NT2/D1 (cell line): ENCODE measurements at regions not wholly inside any gene's neighbourhood (a gene's known extent, or its start where the extent isn't known, plus 50 kb on each side); places are given as distances from the start of the nearest gene placed in this dataset.
"Not testable (repeated sequence)": the region's sequence is repeated elsewhere in the genome, so short reads cannot be mapped to it uniquely, and the experiment has no call there.

ENCODE experiments used
- DNase-seq: peaks from one replicate; pipeline ENCODE4 v3.0.0-alpha.2; 2011; ENCODE audit warnings: low read depth, low spot score
- H3K27me3 ChIP-seq: 2 replicates; pipeline ENCODE4 v1.6.0; 2011; ENCODE audit warnings: mild to moderate bottlenecking; ENCODE audit not compliant: insufficient read length, insufficient read depth
- H3K36me3 ChIP-seq: 2 replicates; pipeline ENCODE4 v1.6.1; 2011; ENCODE audit warnings: mild to moderate bottlenecking, low read length, mixed read lengths; ENCODE audit not compliant: insufficient read depth, insufficient read length
- H3K4me1 ChIP-seq: 2 replicates; pipeline ENCODE4 v1.5.1; 2011; ENCODE audit not compliant: insufficient read depth, insufficient read length
- H3K4me3 ChIP-seq: 2 replicates; pipeline ENCODE4 v1.5.1; 2011; ENCODE audit warnings: low read depth; ENCODE audit not compliant: insufficient read length
- H3K9ac ChIP-seq: 2 replicates; pipeline ENCODE4 v1.6.0; 2011; ENCODE audit warnings: low read depth; ENCODE audit not compliant: insufficient read length
- H3K9me3 ChIP-seq: 2 replicates; pipeline ENCODE4 v1.5.1; 2011; ENCODE audit warnings: mild to moderate bottlenecking, low read length; ENCODE audit not compliant: insufficient read depth
- SUZ12 ChIP-seq: IDR thresholded peaks from 2 replicates; pipeline ENCODE4 v1.6.1; 2011; ENCODE audit not compliant: insufficient read length, insufficient read depth; ENCODE audit errors: extremely low read depth
- YY1 ChIP-seq: IDR thresholded peaks from 2 replicates; pipeline ENCODE4 v1.6.1; 2011; ENCODE audit not compliant: insufficient read length, insufficient read depth
- ZNF274 ChIP-seq: IDR thresholded peaks from 2 replicates; pipeline ENCODE4 v1.6.1; 2011; ENCODE audit warnings: mild to moderate bottlenecking, low read depth, low read length

DNA sequence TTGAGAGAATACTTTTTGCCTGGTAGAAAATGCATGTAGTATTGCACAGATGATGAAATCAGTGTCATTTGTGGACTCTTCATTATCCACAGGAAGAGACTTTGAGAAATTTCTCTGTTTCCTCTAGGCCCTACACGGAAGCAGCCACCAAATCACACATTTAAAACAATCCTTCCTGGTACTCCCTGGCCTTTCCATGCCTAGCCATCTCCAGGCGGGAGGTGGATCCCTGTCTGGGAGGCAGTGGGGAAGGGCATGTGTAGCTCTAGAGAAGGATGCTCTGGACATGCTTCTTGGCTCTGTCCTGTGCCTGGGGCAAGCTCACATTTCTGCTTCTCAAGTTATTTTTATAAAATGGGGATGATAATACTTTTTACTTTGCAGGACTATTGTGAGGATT lies 114.1 kb downstream of the ADAMTS15 start:
- no peaks in the 10 kb centered on the region for H3K27me3 ChIP-seq
- no peaks in the 10 kb centered on the region for H3K36me3 ChIP-seq
- DNase-seq: no peak
- no peak overlapping the region for H3K9ac ChIP-seq
- no peak overlapping the region for H3K4me3 ChIP-seq
- 0 out of 2 replicates have a peak, but pooled peaks cover 4% of the 10 kb centered on the region for H3K9me3 ChIP-seq
- H3K4me1 ChIP-seq: peaks cover 2% of the 10 kb centered on the region
- TF ChIP-seq YY1: no peak
- TF ChIP-seq ZNF274: no peak
- no peak for TF ChIP-seq SUZ12

DNA sequence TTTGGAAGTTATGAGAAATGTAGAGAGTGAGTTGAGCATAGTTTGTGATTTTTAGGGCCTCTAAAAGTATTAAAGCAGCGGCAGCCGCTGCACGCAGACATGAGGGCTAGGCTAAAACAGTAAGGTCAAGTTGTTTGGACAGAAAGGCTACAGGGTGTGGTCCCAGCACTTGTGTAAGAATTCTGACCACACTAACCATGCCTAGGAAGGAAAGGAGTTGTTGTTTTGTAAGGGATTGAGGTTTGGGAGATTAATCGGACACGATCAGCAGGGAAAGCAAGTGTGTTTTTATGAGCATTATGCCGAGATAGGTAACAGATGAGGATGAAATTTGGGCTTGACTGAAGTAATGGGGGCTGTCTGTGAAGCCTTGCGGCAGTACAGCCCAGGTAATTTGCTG lies 117.9 kb downstream of the ADAMTS15 start:
- H3K27me3 ChIP-seq: not testable (repeated sequence)

DNA sequence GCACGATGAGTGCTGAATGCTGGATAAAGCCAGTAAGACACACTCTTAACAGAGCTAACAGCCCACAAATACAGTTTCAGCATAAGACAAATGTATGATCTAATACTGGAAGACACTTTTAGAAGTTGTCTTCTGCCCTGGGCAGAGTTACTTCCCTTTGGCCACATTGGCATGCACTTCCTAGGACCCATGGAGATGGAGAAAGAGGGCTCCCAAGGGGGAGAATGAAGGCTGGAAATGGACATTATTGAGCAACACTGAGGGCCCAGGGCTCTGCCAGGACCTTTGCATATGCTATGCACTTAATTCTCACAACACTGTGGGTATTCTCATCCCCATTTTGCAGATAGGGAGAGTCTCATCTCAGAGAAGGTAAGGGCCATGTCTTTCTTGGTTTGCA lies 123.1 kb downstream of the ADAMTS15 start:
- Histone ChIP-seq H3K4me3 (no peak overlapping the region), H3K4me1 (no peaks in the 10 kb centered on the region), H3K9me3 (no peaks in the 10 kb centered on the region), H3K36me3 (no peaks in the 10 kb centered on the region), H3K27me3 (no peaks in the 10 kb centered on the region), H3K9ac (no peak overlapping the region)
- TF ChIP-seq SUZ12: no peak
- no peak for TF ChIP-seq ZNF274
- no peak for TF ChIP-seq YY1
- no peak for DNase-seq

More for the DNA sequence above, 117.9 kb downstream of the ADAMTS15 start:
- DNase-seq, H3K4me3 ChIP-seq, H3K4me1 ChIP-seq, H3K9ac ChIP-seq, H3K36me3 ChIP-seq, H3K9me3 ChIP-seq: not testable (repeated sequence)

DNA sequence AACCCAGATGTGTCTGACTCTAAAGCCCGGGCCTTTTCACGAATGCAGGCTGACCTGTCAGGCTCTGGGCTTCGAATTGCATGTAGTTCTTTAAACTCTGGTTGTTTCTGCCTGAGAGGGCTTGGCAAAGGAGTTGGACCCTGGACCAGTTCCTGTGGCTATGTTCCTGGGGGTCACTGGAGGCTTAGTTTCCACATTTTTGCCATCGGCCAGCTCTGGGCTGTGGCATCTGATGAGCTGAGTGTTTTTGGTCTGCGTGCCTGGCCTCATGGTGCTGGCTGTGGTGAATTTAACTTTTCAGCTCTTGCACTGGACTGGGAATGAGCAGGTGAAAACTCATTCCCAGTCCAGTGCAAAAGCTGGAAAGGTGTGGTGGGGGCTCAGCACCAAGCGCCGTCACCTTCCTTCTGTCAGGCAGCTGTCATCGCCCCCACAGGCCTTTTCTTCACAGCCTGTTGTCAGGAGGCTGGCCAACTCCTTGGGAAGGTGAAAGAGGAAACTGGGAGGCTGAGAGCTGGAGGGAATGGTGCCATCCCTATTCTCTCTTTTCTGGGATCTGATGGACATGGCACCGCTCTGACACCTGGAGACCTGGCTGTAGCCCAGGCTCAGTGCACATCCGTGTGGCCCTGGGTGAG lies 123.6 kb downstream of the ADAMTS15 start:
- no peak for DNase-seq
- no peaks in the 10 kb centered on the region for H3K4me1 ChIP-seq
- H3K4me3 ChIP-seq: no peak overlapping the region
- H3K9ac ChIP-seq: no peak overlapping the region
- TF ChIP-seq SUZ12: no peak
- no peak for TF ChIP-seq YY1
- TF ChIP-seq ZNF274: no peak
- no peaks in the 10 kb centered on the region for H3K36me3 ChIP-seq
- H3K9me3 ChIP-seq: no peaks in the 10 kb centered on the region
- no peaks in the 10 kb centered on the region for H3K27me3 ChIP-seq

DNA sequence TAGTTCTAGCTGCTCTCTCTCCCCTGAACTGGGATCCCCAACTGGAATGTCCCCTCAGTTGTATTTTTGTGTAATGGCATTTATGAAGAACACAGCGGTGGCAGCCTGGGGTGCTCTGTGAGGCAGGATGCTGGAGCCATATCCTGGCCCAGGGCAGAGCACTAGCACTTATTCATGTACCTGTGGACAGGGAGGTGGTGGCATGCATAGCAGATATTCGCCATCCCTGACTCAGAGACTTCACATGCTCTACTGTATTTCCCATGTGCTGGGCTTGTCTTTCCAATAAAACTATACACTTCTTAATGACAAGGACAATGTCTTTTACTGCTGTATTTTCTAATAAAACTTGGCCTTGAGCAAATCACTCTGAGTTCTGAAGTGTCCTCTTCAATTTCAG lies 125.3 kb downstream of the ADAMTS15 start:
- Histone ChIP-seq H3K9me3 (peaks cover 12% of the 10 kb centered on the region; the same call in 1 of the 2 replicates), H3K36me3 (no peaks in the 10 kb centered on the region), H3K27me3 (no peaks in the 10 kb centered on the region), H3K4me1 (no peaks in the 10 kb centered on the region), H3K9ac (no peak overlapping the region), H3K4me3 (no peak overlapping the region)
- no peak for DNase-seq
- TF ChIP-seq SUZ12 (no peak), YY1 (no peak), ZNF274 (no peak)

DNA sequence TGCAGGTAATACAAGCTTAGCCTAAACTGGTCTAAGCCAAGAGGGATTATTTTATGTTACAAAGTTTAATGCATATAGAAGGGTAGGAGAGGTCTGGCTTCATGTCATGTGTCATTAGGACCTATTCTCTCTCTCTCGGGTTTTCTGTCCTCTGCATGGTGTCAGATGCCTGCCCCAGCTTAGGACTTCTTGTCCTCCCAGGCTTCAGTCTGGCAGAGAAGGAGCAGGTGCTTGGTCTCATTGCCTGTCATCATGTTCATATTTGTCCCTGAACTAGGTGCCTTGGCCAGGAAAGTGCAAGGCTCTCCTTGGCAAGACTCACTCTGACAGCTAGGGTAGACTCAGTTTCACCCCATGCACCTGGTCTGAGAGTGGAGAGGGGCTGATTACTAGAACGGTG lies 126.3 kb downstream of the ADAMTS15 start:
- H3K9me3 ChIP-seq: peaks cover 21% of the 10 kb centered on the region
- TF ChIP-seq SUZ12 (no peak), ZNF274 (no peak), YY1 (no peak)

DNA sequence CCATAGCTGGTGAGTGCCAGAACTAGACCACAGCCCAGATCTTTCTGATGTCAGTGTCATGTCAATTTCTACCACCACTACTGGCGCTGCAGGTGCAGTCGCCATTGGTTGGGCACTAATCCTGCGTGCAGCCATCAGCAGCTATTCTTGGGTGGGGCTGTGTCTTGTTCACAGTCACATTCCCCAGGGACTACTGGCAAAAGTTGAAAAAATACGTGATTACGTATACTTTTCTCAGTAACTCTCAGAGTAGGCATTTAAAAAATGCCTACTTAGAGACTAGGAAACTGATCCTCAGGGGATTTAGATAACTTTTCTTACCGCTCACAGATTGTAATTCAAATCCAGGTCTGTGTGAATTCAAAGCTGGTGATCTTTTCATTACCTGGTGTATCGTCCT lies 127.7 kb downstream of the ADAMTS15 start:
- Histone ChIP-seq H3K27me3 (no peaks in the 10 kb centered on the region), H3K36me3 (no peaks in the 10 kb centered on the region), H3K4me1 (no peaks in the 10 kb centered on the region), H3K4me3 (no peak overlapping the region), H3K9me3 (peaks cover 24% of the 10 kb centered on the region), H3K9ac (no peak overlapping the region)
- no peak for DNase-seq
- TF ChIP-seq ZNF274 (no peak), SUZ12 (no peak), YY1 (no peak)

More for the DNA sequence above, 126.3 kb downstream of the ADAMTS15 start:
- no peaks in the 10 kb centered on the region for H3K4me1 ChIP-seq
- DNase-seq: no peak
- H3K27me3 ChIP-seq: no peaks in the 10 kb centered on the region
- no peak overlapping the region for H3K4me3 ChIP-seq
- H3K9ac ChIP-seq: no peak overlapping the region
- H3K36me3 ChIP-seq: no peaks in the 10 kb centered on the region

DNA sequence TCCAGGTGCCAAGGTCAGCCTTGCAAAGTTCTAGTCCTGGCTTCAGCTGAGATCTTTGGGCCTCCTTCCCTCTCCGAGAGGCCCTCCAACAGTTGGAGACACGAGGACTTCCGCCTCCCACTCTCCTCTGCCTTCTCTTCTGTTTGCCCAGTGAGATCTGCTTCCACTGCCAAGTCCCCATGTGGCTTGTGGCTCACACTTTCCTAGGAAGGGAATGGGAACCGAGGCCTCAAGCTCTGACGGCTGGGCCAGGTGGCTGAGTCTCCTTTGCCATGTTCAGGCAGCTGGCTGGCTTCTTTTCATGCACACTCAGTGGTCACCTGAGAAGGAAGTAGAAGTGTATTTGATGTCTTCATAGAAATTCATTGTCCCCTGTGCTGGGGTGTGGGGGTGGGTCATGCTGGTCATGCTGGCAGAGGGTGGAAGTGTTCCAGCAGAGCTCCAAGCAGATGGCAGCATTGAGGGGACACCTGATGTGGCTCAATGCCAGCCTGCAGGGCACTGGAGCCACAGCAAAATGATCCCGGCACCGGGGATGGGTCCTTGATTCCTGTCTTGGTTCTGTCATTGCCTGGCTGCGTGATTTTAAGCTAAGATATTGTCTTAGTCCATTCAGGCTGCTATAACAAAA lies 130.4 kb downstream of the ADAMTS15 start:
- H3K4me3 ChIP-seq: no peak overlapping the region
- no peaks in the 10 kb centered on the region for H3K27me3 ChIP-seq
- no peaks in the 10 kb centered on the region for H3K4me1 ChIP-seq
- H3K9ac ChIP-seq: no peak overlapping the region
- no peak for DNase-seq
- TF ChIP-seq ZNF274: no peak
- TF ChIP-seq YY1: no peak
- TF ChIP-seq SUZ12: no peak
- H3K36me3 ChIP-seq: no peaks in the 10 kb centered on the region
- peaks cover 43% of the 10 kb centered on the region for H3K9me3 ChIP-seq
